Fibroblast of lung (primary cell): ENCODE measurements at regions not wholly inside any gene's neighbourhood (a gene's known extent, or its start where the extent isn't known, plus 50 kb on each side); places are given as distances from the start of the nearest gene placed in this dataset.

Experiments
- DNase-seq, 2 donors: peaks; one replicate each; pipeline versions ENCODE4 v3.0.0 to v3.0.0-alpha.2; 2010; ENCODE audit warnings: low read depth in 2 of 2
- H2AFZ ChIP-seq: 2 replicates; pipeline ENCODE4 v1.5.1; 2012; ENCODE audit warnings: low read length, control low read depth, inconsistent platforms
- H3K27ac ChIP-seq: 2 replicates; pipeline ENCODE4 v1.5.1; 2011; ENCODE audit warnings: low read length, control low read depth; ENCODE audit not compliant: insufficient read depth
- H3K27me3 ChIP-seq: 2 replicates; pipeline ENCODE4 v1.5.1; 2011; ENCODE audit warnings: mild to moderate bottlenecking, low read length; ENCODE audit not compliant: control insufficient read depth, insufficient read depth
- H3K36me3 ChIP-seq: 2 replicates; pipeline ENCODE4 v1.5.1; 2011; ENCODE audit warnings: low read length; ENCODE audit not compliant: control insufficient read depth, insufficient read depth
- H3K4me1 ChIP-seq: 2 replicates; pipeline ENCODE4 v1.5.1; 2011; ENCODE audit warnings: low read length; ENCODE audit not compliant: control insufficient read depth, insufficient read depth; ENCODE audit errors: extremely low read depth
- H3K4me2 ChIP-seq: 2 replicates; pipeline ENCODE4 v1.5.1; 2011; ENCODE audit warnings: low read length, control low read depth; ENCODE audit not compliant: insufficient read depth; ENCODE audit errors: extremely low read depth
- H3K4me3 ChIP-seq, 4 experiments: fragments of 200-600 bp in 1 of 4; sonication (generic) in 1 of 4; replicated peaks in 1 of 4; 2 replicates each; pipeline ENCODE4 v1.5.1; 2011 to 2016; ENCODE audit warnings: low read length in 4 of 4, low read depth in 3 of 4, mild to moderate bottlenecking in 3 of 4, control low read depth in 2 of 4, inconsistent platforms in 1 of 4, mixed read lengths in 1 of 4; ENCODE audit not compliant: insufficient read depth in 1 of 4; ENCODE audit errors: control extremely low read depth in 1 of 4
- H3K79me2 ChIP-seq: 2 replicates; pipeline ENCODE4 v1.5.1; 2012; ENCODE audit warnings: mild to moderate bottlenecking, low read length, inconsistent platforms; ENCODE audit not compliant: control insufficient read depth, insufficient read depth
- H3K9ac ChIP-seq: 2 replicates; pipeline ENCODE4 v1.5.1; 2011; ENCODE audit warnings: mild to moderate bottlenecking, low read length, control low read depth; ENCODE audit not compliant: insufficient read depth
- H3K9me3 ChIP-seq: 2 replicates; pipeline ENCODE4 v1.5.1; 2012; ENCODE audit warnings: low read depth, low read length; ENCODE audit not compliant: control insufficient read depth, insufficient read depth
- H4K20me1 ChIP-seq: 2 replicates; pipeline ENCODE4 v1.5.1; 2011; ENCODE audit warnings: low read length; ENCODE audit not compliant: control insufficient read depth, insufficient read depth; ENCODE audit errors: extremely low read depth
- EZH2 ChIP-seq: IDR thresholded peaks from 2 replicates; pipeline ENCODE4 v1.5.1; 2012; ENCODE audit warnings: low read length, control low read depth, mild to moderate bottlenecking; ENCODE audit errors: missing control alignments
- TF ChIP-seq, protein P1 (sequence below), 2 donors: IDR thresholded peaks in 1 of 2; conservative IDR thresholded peaks in 1 of 2; 1 replicate in 1 of 2; 2 replicates in 1 of 2; pipeline ENCODE4 v1.5.1; 2011 to 2012; ENCODE audit warnings: low read length in 2 of 2, control low read depth in 1 of 2, inconsistent platforms in 1 of 2, low read depth in 1 of 2, mild to moderate bottlenecking in 1 of 2

GRCh38 chr9:89655990-89656657 lies 51.3 kb downstream of the GADD45G start:
- H3K4me1 ChIP-seq, result no peaks in the 10 kb centered on the region
- no peaks in the 10 kb centered on the region for H3K27me3 ChIP-seq
- no peaks in the 10 kb centered on the region for H3K79me2 ChIP-seq
- TF ChIP-seq, protein P1, sequence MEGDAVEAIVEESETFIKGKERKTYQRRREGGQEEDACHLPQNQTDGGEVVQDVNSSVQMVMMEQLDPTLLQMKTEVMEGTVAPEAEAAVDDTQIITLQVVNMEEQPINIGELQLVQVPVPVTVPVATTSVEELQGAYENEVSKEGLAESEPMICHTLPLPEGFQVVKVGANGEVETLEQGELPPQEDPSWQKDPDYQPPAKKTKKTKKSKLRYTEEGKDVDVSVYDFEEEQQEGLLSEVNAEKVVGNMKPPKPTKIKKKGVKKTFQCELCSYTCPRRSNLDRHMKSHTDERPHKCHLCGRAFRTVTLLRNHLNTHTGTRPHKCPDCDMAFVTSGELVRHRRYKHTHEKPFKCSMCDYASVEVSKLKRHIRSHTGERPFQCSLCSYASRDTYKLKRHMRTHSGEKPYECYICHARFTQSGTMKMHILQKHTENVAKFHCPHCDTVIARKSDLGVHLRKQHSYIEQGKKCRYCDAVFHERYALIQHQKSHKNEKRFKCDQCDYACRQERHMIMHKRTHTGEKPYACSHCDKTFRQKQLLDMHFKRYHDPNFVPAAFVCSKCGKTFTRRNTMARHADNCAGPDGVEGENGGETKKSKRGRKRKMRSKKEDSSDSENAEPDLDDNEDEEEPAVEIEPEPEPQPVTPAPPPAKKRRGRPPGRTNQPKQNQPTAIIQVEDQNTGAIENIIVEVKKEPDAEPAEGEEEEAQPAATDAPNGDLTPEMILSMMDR (conservative IDR thresholded peaks at IDR 0.05 in 1 of 2, IDR thresholded peaks at IDR 0.05 in 1 of 2; ENCODE audit: low read depth in 1 of 2, low read length in 2 of 2), result no peak
- TF ChIP-seq EZH2, result no peak
- peak overlapping the region; percentile 14 for H2AFZ ChIP-seq
- H3K4me3 ChIP-seq, result no peak overlapping the region
- no peaks in the 10 kb centered on the region for H3K36me3 ChIP-seq
- no peaks in the 10 kb centered on the region for H4K20me1 ChIP-seq
- DNase-seq, result peak in 1 of 2 donors; percentile 14
- no peak overlapping the region for H3K9ac ChIP-seq
- H3K9me3 ChIP-seq, result no peaks in the 10 kb centered on the region
- peak overlapping the region; percentile 35 for H3K4me2 ChIP-seq
- H3K27ac ChIP-seq, result no peak overlapping the region

DNA sequence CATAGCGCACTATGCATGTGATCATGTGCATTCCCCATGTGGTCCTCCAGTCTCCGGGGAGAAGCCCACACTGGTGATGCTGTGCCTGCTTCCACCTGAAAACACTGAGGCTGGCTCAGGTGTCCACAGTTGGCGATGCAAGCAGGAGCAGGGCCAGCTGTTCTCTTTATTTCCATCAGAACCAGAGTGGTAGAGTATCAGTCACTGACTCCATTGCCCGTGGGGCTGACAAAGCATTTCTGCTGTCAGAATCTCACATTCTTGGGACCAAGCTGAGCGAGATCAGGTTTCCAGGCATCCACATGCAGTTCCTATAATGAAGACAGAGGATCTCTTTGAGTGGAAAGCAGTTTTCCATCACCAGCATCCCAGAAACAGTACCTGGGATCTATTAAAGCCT lies 52.5 kb downstream of the GADD45G start:
- H3K4me3 ChIP-seq, result no peak overlapping the region
- H4K20me1 ChIP-seq, result no peaks in the 10 kb centered on the region
- no peaks in the 10 kb centered on the region for H3K36me3 ChIP-seq
- no peak overlapping the region for H3K27ac ChIP-seq
- DNase-seq, result no peak
- no peak overlapping the region for H2AFZ ChIP-seq
- TF ChIP-seq EZH2, result no peak
- TF ChIP-seq, protein P1 (conservative IDR thresholded peaks at IDR 0.05 in 1 of 2, IDR thresholded peaks at IDR 0.05 in 1 of 2; ENCODE audit: low read depth in 1 of 2, low read length in 2 of 2), result no peak
- no peak overlapping the region for H3K4me2 ChIP-seq
- no peak overlapping the region for H3K9ac ChIP-seq
- H3K4me1 ChIP-seq, result no peaks in the 10 kb centered on the region
- no peaks in the 10 kb centered on the region for H3K79me2 ChIP-seq
- H3K9me3 ChIP-seq, result no peaks in the 10 kb centered on the region
- H3K27me3 ChIP-seq, result no peaks in the 10 kb centered on the region

DNA sequence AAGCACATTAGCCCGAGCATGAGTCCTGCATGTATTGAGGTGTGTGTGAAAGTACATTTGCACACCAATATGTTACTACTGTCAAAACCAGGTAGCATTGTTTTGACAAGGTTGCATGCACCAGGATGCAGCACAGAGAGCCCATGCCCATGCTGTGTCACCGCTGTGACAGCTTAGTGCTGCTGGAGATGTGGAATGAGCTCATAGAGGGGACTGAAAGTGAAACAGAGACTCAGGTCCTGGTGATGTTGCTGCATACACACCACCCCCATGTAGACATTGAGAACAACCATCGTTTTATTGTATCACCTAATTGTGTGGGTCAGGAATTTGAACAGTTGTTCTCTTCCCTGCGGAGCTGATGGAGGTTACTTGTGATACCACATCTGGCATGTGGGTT lies 53.0 kb downstream of the GADD45G start:
- Histone ChIP-seq H4K20me1 (no peaks in the 10 kb centered on the region), H3K4me1 (no peaks in the 10 kb centered on the region), H3K36me3 (no peaks in the 10 kb centered on the region), H3K4me2 (no peak overlapping the region), H3K9me3 (no peaks in the 10 kb centered on the region), H3K79me2 (no peaks in the 10 kb centered on the region), H3K27me3 (no peaks in the 10 kb centered on the region), H3K27ac (no peak overlapping the region), H2AFZ (no peak overlapping the region), H3K4me3 (no peak overlapping the region), H3K9ac (no peak overlapping the region)
- TF ChIP-seq EZH2, result no peak
- TF ChIP-seq, protein P1 (conservative IDR thresholded peaks at IDR 0.05 in 1 of 2, IDR thresholded peaks at IDR 0.05 in 1 of 2; ENCODE audit: low read depth in 1 of 2, low read length in 2 of 2), result no peak
- no peak for DNase-seq
